IMR-90 (cell line): ENCODE measurements at regions not wholly inside any gene's neighbourhood (a gene's known extent, or its start where the extent isn't known, plus 50 kb on each side); places are given as distances from the start of the nearest gene placed in this dataset.

ENCODE experiments used
- ATAC-seq: fragments of 200-7000 bp; cut with Tn5 transposase; 2 replicates; pipeline ENCODE4 v1.9.1; 2020; ENCODE audit warnings: low read depth, mild to moderate bottlenecking, moderate library complexity
- BruUV-seq: library from RNA; stranded (reverse); fragments of 400-500 nt; replicated peaks from 2 replicates; lab custom pipeline; 2021; lab: Mats Ljungman, UMichigan
- CTCF ChIA-PET: fragments of 300-600 bp; formaldehyde crosslinking; extraction: SDS; loops from one replicate; lab custom pipeline; 2021; ENCODE audit warnings: antibody characterized with exemption; lab: Yijun Ruan, JAX
- POLR2A ChIA-PET: fragments of 300-600 bp; sonication (Branson Sonifier 250); formaldehyde crosslinking; loops from one replicate; lab custom pipeline; 2022; ENCODE audit warnings: antibody characterized with exemption; ENCODE audit not compliant: unreplicated experiment; lab: Charles Lee
- DNase-seq: peaks from one replicate; pipeline ENCODE4 v3.0.0; 2013
- H2AFZ ChIP-seq: replicated peaks from 2 replicates; pipeline ENCODE3; 2013; ENCODE audit warnings: low read length, mild to moderate bottlenecking; ENCODE audit not compliant: poor library complexity
- H2AK5ac ChIP-seq: 2 replicates; pipeline ENCODE4 v1.6.1; 2013; ENCODE audit warnings: low read depth, low read length, inconsistent platforms
- H2AK9ac ChIP-seq: replicated peaks from 2 replicates; pipeline ENCODE3; 2013; ENCODE audit warnings: mild to moderate bottlenecking, low read depth, low read length, moderate library complexity; ENCODE audit not compliant: poor library complexity
- H2BK120ac ChIP-seq: 2 replicates; pipeline ENCODE4 v1.6.1; 2013; ENCODE audit warnings: low read depth, low read length, inconsistent platforms
- H2BK15ac ChIP-seq: 3 replicates; pipeline ENCODE4 v1.6.1; 2013; ENCODE audit warnings: low read depth, low read length, inconsistent platforms
- H2BK20ac ChIP-seq: 2 replicates; pipeline ENCODE4 v1.6.1; 2013; ENCODE audit warnings: low read depth, mild to moderate bottlenecking, inconsistent platforms, low read length, moderate library complexity
- H2BK5ac ChIP-seq: 2 replicates; pipeline ENCODE4 v1.6.1; 2013; ENCODE audit warnings: mild to moderate bottlenecking, low read depth, low read length, inconsistent platforms; ENCODE audit not compliant: poor library complexity, severe bottlenecking
- H3K14ac ChIP-seq: replicated peaks from 2 replicates; pipeline ENCODE4 v1.6.1; 2013; ENCODE audit warnings: low read depth, low read length, inconsistent platforms
- H3K18ac ChIP-seq: 2 replicates; pipeline ENCODE4 v1.6.1; 2013; ENCODE audit warnings: low read depth, low read length, control low read depth
- H3K23ac ChIP-seq: 2 replicates; pipeline ENCODE4 v1.6.1; 2013; ENCODE audit warnings: low read depth, low read length, inconsistent platforms
- H3K27ac ChIP-seq: 2 replicates; pipeline ENCODE4 v1.5.1; 2013; ENCODE audit warnings: mild to moderate bottlenecking, control low read depth, low read length; ENCODE audit not compliant: insufficient read depth
- H3K27me3 ChIP-seq: 2 replicates; pipeline ENCODE4 v1.6.1; 2013; ENCODE audit warnings: low read length; ENCODE audit not compliant: control insufficient read depth, insufficient read depth
- H3K36me3 ChIP-seq: 2 replicates; pipeline ENCODE4 v1.6.1; 2013; ENCODE audit warnings: low read length, mixed read lengths; ENCODE audit not compliant: control insufficient read depth, insufficient read depth
- H3K4ac ChIP-seq: 2 replicates; pipeline ENCODE4 v1.6.1; 2013; ENCODE audit warnings: low read depth, low read length, inconsistent platforms
- H3K4me1 ChIP-seq: 2 replicates; pipeline ENCODE4 v1.6.1; 2013; ENCODE audit warnings: low read length, mixed read lengths; ENCODE audit not compliant: control insufficient read depth, insufficient read depth
- H3K4me2 ChIP-seq: 2 replicates; pipeline ENCODE4 v1.6.1; 2013; ENCODE audit warnings: low read depth, mild to moderate bottlenecking, control low read depth, low read length, moderate library complexity
- H3K4me3 ChIP-seq: 2 replicates; pipeline ENCODE4 v1.5.1; 2013; ENCODE audit warnings: low read depth, mild to moderate bottlenecking, control low read depth, low read length, moderate library complexity; ENCODE audit not compliant: insufficient read depth
- H3K56ac ChIP-seq: 2 replicates; pipeline ENCODE4 v1.6.1; 2013; ENCODE audit warnings: low read length, inconsistent platforms; ENCODE audit not compliant: insufficient read depth; ENCODE audit errors: extremely low read depth
- H3K79me1 ChIP-seq, 2 experiments: 2 replicates each; pipeline ENCODE4 v1.6.1; 2013; ENCODE audit warnings: low read length in 2 of 2, inconsistent platforms in 1 of 2, low read depth in 1 of 2
- H3K9ac ChIP-seq: 2 replicates; pipeline ENCODE4 v1.6.1; 2013; ENCODE audit warnings: low read depth, low read length, control low read depth
- H3K9me1 ChIP-seq: 2 replicates; pipeline ENCODE4 v1.6.1; 2013; ENCODE audit warnings: low read length, inconsistent platforms; ENCODE audit not compliant: insufficient read depth
- H3K9me3 ChIP-seq: 2 replicates; pipeline ENCODE4 v1.6.1; 2013; ENCODE audit warnings: low read length; ENCODE audit not compliant: control insufficient read depth, insufficient read depth
- H4K20me1 ChIP-seq: 2 replicates; pipeline ENCODE4 v1.6.1; 2013; ENCODE audit warnings: low read length, inconsistent platforms; ENCODE audit not compliant: insufficient read depth
- H4K5ac ChIP-seq: 2 replicates; pipeline ENCODE4 v1.6.1; 2013; ENCODE audit warnings: mild to moderate bottlenecking, low read depth, low read length, control low read depth
- H4K8ac ChIP-seq, 2 experiments: 2 replicates each; pipeline ENCODE4 v1.6.1; 2013; ENCODE audit warnings: low read depth in 2 of 2, low read length in 2 of 2, control low read depth in 1 of 2, inconsistent platforms in 1 of 2
- H4K91ac ChIP-seq: 2 replicates; pipeline ENCODE4 v1.6.1; 2013; ENCODE audit warnings: low read depth, low read length, inconsistent platforms; ENCODE audit not compliant: insufficient read depth
- BHLHE40 ChIP-seq: fragments of 150-350 bp; IDR thresholded peaks from 2 replicates; pipeline ENCODE4 v1.6.1; 2016; ENCODE audit warnings: mild to moderate bottlenecking, low read depth, low read length
- CEBPB ChIP-seq: IDR thresholded peaks from 2 replicates; pipeline ENCODE4 v1.6.1; 2012; ENCODE audit warnings: low read depth, low read length, improper control_type of control experiment
- MAZ ChIP-seq: IDR thresholded peaks from 2 replicates; pipeline ENCODE4 v1.6.1; 2012; ENCODE audit warnings: low read depth, mild to moderate bottlenecking, low read length, improper control_type of control experiment, moderate library complexity, borderline replicate concordance
- MXI1 ChIP-seq: IDR thresholded peaks from 2 replicates; pipeline ENCODE4 v1.6.1; 2012; ENCODE audit warnings: low read depth, mild to moderate bottlenecking, low read length, moderate library complexity, borderline replicate concordance
- NFE2L2 ChIP-seq: fragments of 150-350 bp; IDR thresholded peaks from 2 replicates; pipeline ENCODE4 v1.6.1; 2016; ENCODE audit warnings: low read depth, mild to moderate bottlenecking, low read length
- RCOR1 ChIP-seq: IDR thresholded peaks from 2 replicates; pipeline ENCODE4 v1.6.1; 2012; ENCODE audit warnings: mild to moderate bottlenecking, low read length, improper control_type of control experiment; ENCODE audit not compliant: insufficient replicate concordance
- WGBS, 2 experiments: methylation state at CpG; one replicate each; pipeline versions ENCODE4 v1.1.5 to v1.1.7; 2013; ENCODE audit warnings: missing lambda C conversion rate in 2 of 2; ENCODE audit not compliant: insufficient read length in 1 of 2; ENCODE audit errors: extremely low coverage in 2 of 2; 5-methylcytosine and 5-hydroxymethylcytosine counted together
- dilution Hi-C: fragments of 300-500 bp; cut with HindIII; formaldehyde crosslinking; loops from one replicate; pipeline ENCODE4 v1.14.3; 2018; ENCODE audit warnings: low sequenced_read_pairs; ENCODE audit not compliant: unreplicated experiment
- in situ Hi-C: fragments of 300-500 bp; cut with MboI; formaldehyde crosslinking; loops from 3 replicates; pipeline ENCODE4 v1.14.3; 2019; ENCODE audit warnings: low sequenced_read_pairs, inconsistent platforms, mixed read lengths
- intact Hi-C: fragments of 100-400 bp; cut with micrococcal nuclease; formaldehyde crosslinking; loops from 2 replicates; pipeline ENCODE4 v1.10.0; 2022
- TF ChIP-seq, protein P1 (sequence below): fragments of 150-350 bp; IDR thresholded peaks from 2 replicates; pipeline ENCODE4 v1.6.1; 2016; ENCODE audit warnings: low read depth, mild to moderate bottlenecking, low read length, moderate library complexity, borderline replicate concordance
- TF ChIP-seq, protein P2 (sequence below): conservative IDR thresholded peaks from 2 replicates; pipeline ENCODE4 v1.5.1; 2012; ENCODE audit warnings: mild to moderate bottlenecking, low read depth, low read length, improper control_type of control experiment

DNA sequence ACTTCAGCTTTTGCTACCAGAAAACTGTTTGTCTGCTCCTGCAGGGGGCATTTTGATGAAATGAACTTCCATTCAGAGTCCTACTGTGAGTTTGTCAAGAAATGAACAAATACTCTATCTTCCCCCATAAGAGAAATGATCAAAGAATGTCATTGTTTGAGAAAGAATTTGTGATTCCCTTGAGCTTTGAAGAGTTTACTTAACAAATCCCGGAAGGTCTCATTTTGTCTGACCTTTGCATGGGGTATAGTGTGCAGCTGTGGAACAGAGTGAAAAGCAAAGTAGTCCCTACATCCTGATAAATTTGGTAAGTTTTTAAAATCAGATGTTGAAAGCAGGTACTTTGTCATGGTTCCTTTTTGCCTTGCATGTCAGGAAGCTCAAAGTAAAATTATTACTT is 178.0 kb downstream of the ABCC12 start:
- no peaks in the 10 kb centered on the region for H3K36me3 ChIP-seq
- H4K5ac ChIP-seq: no peak overlapping the region
- H3K4me2 ChIP-seq: no peak overlapping the region
- H3K18ac ChIP-seq: no peak overlapping the region
- H3K9me1 ChIP-seq: no peaks in the 10 kb centered on the region
- ATAC-seq: no peak
- H3K27ac ChIP-seq: no peak overlapping the region
- no TSS peak for BruUV-seq
- no peaks in the 10 kb centered on the region; the same call in 1 of the 2 replicates for H4K20me1 ChIP-seq
- dilution Hi-C loops: no loop called here
- WGBS, 2 experiments: no CpG with 5 or more reads among the region's 1 CpG
- no peak overlapping the region for H3K14ac ChIP-seq
- H2BK20ac ChIP-seq: no peak overlapping the region
- H2AFZ ChIP-seq: no peak overlapping the region
- H3K4ac ChIP-seq: no peak overlapping the region
- H3K56ac ChIP-seq: no peak overlapping the region
- H2AK5ac ChIP-seq: no peak overlapping the region
- H3K79me1 ChIP-seq: no peaks in the 10 kb centered on the region
- no peak overlapping the region for H4K91ac ChIP-seq
- POLR2A ChIA-PET: no interaction called here
- no peak overlapping the region for H2BK5ac ChIP-seq
- no peak overlapping the region for H2BK120ac ChIP-seq
- no peak overlapping the region for H3K4me3 ChIP-seq
- in situ Hi-C loops: no loop called here
- DNase-seq: no peak
- no peaks in the 10 kb centered on the region for H3K9me3 ChIP-seq
- intact Hi-C loops: no loop called here
- H2BK15ac ChIP-seq: no peak overlapping the region
- CTCF ChIA-PET: interaction anchor here (1.0 kb wide), 1 partner anchor 15 kb away, joined by 4 read pairs; no protein-coding TSS in a partner anchor
- no peak overlapping the region for H3K9ac ChIP-seq
- peaks cover 5% of the 10 kb centered on the region for H3K27me3 ChIP-seq
- TF ChIP-seq RCOR1 (no peak), NFE2L2 (no peak), MXI1 (no peak), BHLHE40 (no peak), MAZ (no peak), CEBPB (no peak)
- TF ChIP-seq, protein P1, sequence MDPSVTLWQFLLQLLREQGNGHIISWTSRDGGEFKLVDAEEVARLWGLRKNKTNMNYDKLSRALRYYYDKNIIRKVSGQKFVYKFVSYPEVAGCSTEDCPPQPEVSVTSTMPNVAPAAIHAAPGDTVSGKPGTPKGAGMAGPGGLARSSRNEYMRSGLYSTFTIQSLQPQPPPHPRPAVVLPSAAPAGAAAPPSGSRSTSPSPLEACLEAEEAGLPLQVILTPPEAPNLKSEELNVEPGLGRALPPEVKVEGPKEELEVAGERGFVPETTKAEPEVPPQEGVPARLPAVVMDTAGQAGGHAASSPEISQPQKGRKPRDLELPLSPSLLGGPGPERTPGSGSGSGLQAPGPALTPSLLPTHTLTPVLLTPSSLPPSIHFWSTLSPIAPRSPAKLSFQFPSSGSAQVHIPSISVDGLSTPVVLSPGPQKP: no peak
- TF ChIP-seq, protein P2, sequence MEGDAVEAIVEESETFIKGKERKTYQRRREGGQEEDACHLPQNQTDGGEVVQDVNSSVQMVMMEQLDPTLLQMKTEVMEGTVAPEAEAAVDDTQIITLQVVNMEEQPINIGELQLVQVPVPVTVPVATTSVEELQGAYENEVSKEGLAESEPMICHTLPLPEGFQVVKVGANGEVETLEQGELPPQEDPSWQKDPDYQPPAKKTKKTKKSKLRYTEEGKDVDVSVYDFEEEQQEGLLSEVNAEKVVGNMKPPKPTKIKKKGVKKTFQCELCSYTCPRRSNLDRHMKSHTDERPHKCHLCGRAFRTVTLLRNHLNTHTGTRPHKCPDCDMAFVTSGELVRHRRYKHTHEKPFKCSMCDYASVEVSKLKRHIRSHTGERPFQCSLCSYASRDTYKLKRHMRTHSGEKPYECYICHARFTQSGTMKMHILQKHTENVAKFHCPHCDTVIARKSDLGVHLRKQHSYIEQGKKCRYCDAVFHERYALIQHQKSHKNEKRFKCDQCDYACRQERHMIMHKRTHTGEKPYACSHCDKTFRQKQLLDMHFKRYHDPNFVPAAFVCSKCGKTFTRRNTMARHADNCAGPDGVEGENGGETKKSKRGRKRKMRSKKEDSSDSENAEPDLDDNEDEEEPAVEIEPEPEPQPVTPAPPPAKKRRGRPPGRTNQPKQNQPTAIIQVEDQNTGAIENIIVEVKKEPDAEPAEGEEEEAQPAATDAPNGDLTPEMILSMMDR: no peak
- no peaks in the 10 kb centered on the region for H3K4me1 ChIP-seq
- H2AK9ac ChIP-seq: no peak overlapping the region
- no peak overlapping the region for H4K8ac ChIP-seq
- no peak overlapping the region for H3K23ac ChIP-seq
